Stimulated activated CD8-positive, alpha-beta memory T cell treated with anti-CD3 and anti-CD28 coated beads, Interleukin-15, amount 100 ng/mL, for 24 hours (primary cell): ENCODE measurements at regions not wholly inside any gene's neighbourhood (a gene's known extent, or its start where the extent isn't known, plus 50 kb on each side); places are given as distances from the start of the nearest gene placed in this dataset.

Experiments
- DNase-seq: peaks from one replicate; pipeline ENCODE4 v3.0.0-alpha.2; 2020; ENCODE audit warnings: low read depth

GRCh38 chr6:22067671-22068070 is 229.2 kb downstream of the PRL start:
- DNase-seq = no peak

- DNase-seq = no peak
Observed at GRCh38 chr6:22068561-22069305, 228.1 kb downstream of the PRL start.

DNA sequence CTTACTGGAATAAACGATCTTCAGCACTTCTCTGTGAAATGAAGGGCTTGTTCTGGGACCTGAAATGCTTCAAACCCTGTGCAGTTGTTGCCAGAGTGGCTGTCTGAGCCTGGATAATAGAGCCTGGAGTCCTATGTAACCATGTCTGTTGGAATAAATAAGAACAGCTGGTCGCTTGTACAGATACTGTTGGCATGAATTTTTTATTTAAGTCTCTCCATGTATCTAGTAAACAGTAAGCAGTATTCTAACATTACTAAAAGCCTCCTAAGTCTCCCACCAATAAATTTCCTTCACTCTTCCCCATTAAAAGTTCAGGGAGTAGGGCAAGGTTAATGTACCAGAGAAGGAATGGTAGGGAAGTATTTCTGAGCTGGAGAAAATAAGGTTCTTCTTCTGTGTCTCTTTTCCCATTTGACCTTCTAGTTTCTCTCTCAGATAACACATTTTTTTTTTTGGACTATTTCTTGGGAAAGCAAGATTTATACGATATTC is 227.5 kb downstream of the PRL start:
- no peak for DNase-seq

DNA sequence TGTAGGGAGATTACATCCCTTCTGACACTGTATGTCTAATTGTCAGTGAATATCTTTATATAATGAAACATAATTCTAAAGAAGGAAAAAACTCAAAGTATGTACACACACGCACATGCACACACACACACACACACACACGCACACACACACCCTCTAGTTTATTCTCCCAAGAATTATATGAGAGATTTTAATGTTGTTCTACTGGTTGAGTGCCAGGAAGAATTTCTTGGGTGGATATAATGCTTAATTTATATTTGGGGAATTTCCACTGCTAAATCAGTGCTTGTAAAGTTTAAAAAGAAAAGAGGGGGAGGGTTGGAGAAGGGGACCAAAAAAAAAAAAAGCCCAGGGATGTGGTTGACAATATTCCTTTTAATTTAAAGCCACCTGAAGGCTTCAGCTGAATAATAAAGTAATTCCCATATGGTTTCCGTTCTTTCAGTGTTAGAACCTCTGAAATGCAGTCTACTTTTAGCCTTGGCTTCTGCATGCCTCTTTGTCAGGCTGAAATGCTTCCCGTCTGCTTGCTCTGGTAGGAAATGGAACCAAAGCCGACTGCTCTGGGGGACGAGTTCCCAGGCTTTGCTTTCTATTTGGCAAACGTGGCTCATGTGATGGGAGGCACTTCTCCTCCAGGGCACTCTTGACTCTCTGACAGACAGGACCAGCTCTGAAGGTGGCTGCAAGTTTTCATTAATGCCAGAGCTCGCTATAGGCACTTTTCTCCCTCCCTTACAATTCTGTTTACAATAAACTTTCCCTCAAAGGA is 225.4 kb downstream of the PRL start:
- no peak for DNase-seq

DNA sequence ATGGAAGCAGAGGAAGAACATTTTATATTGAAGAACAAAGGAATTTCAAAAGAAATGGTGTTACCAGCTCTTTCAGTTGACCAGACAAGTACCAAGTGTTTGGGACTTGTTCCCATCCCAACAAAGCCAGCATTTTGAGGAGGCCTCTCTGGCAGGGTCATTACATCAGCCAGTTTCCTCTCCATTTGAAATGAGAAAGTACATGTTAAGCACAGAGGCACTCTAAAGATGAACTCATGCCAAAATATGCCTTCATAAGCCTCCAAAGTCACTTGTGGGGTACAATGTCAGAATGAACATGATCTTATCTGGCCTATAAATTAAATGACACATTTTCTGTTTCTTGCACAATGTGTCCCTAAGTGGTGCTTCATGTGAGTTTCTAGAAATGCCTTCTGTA is 223.9 kb downstream of the PRL start:
- no peak for DNase-seq

DNA sequence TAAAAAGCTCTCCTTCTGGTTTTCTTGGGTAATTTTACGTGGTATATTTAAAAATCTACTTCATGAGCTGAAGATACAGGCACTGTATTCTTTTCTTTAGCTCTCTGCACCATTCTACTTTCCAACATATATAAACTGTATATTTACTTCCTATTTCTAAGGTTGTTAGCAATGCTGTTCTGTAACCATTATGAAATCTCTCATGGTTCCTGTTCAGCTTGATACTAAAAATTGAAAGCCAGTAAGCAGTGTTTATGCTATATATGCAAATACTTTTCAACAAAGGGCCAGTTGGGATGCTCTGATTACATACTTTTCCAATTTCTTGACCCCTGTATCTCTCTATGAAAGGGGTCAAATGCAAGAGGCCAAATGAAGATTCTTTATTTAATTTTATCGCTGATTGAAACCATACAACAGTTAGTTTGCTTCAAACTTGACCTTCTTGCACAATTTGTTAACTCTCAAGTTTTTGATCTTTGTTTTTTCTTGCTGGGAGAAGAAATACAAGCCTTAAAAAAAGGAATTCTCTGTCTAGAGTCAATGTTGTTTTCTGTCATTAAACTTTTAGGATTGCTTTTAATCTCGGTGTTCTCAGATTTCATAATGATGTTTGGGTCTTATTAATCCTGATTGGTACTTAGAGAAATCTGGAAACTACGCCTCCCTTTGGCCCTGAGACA is 223.2 kb downstream of the PRL start:
- DNase-seq = no peak

GRCh38 chr6:22078288-22078687 is 218.5 kb downstream of the PRL start:
- no peak for DNase-seq

GRCh38 chr6:22078802-22079545 is 217.9 kb downstream of the PRL start:
- DNase-seq = no peak

DNA sequence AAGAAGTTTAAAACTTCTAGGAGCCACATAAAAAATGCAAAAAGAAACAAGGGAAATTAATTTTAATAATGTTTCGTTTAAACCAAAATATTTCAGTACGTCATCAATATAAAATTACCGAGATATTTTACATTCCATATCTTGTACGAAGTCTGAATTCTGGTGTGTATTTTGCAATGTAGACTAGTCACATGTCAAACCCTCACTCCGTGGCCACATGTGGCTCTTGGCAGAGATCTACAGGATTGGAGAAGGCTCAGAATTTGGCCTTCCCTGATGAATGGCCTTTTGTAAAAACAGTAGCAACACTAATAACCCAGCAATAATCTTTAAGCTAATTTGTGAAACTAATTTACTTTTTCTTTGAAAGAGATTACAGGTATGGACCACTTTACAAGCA is 217.1 kb downstream of the PRL start:
- no peak for DNase-seq

DNA sequence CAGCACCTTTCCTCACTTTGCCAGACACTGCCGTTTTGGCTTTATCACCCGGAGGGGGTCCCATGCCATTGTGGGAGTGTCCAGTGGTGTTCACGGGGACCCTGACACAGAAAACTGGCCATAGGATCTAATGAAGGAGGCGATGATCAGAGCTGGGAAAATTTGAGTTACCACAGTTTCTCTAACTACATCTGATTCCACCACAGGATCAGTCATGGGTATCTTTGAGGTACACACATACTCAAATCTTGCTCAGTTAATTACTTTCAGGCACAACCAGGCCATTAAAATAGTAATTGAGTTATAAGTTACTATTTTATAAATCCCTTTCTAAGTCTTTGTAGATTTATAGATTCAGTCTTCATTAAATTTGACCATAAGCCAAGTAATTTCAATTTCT is 215.1 kb downstream of the PRL start:
- no peak for DNase-seq

GRCh38 chr6:22082218-22082617 is 214.6 kb downstream of the PRL start:
- DNase-seq = no peak

- DNase-seq = no peak
Observed at GRCh38 chr6:22083119-22083518, 213.7 kb downstream of the PRL start.

- no peak for DNase-seq
Observed at GRCh38 chr6:22087960-22088706, 208.7 kb downstream of the PRL start.

DNA sequence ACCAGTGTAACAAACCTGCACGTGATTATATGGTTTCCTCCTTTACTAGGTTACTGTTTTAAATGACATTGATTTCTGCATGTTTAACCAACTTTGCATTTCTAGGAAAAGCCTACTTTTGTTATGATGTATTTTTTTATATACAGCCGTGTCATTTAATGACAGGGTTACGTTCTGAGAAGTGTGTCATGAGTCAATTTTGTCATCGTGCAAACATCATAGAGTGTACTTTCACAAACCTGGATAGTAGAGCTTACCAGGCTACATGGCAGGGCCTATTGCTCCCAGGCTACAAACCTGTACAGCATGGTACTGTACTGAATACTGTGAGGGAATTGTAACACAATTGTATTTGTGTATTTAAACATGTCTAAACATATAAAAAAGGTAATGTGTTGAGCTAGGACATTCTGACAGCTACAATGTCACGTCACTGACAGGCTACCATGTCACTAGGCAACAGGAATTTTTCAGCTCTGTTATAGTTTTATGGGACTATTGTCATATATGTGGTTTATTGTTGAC is 205.3 kb downstream of the PRL start:
- no peak for DNase-seq

DNA sequence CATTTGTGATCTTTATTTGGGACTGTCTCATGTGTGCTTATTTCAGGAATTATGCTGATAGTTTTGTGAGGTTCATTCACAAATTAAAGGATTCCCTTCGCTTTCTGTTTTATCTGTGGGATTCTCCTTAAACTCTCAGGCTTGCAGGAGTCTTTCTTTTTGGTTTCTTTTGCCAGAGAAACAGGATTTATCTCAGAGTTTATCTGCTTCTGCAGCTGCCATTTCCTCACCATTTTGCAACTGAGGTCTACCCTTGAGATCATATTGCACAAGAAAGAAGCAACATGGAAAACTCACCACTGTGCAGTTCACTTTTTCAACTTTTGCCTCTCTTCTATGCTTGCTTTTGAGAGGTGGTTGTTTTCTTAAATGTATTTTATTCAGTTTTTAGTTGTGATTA is 201.0 kb downstream of the PRL start:
- DNase-seq = no peak

- DNase-seq = no peak
Observed at GRCh38 chr6:22098601-22099031, 198.2 kb downstream of the PRL start.

DNA sequence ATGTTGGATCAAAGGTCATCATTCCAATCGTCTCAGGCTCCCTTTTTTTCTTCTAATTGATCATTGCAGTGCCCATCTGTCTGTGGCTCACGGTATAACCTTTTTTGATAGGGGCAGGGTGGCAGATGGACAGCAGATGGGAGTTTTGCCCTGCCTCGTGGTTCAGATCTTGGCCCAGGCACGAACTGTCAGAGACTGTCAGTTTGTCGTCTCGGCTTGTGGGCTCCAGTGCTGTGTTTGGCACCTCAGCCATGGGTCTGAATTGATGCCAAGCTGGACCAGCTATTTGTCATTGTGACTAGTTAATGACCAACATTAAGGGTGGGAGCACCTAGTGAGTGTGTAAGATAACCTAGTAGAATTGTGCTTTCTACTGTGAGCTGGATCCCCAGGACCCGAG is 197.6 kb downstream of the PRL start:
- DNase-seq = no peak

DNA sequence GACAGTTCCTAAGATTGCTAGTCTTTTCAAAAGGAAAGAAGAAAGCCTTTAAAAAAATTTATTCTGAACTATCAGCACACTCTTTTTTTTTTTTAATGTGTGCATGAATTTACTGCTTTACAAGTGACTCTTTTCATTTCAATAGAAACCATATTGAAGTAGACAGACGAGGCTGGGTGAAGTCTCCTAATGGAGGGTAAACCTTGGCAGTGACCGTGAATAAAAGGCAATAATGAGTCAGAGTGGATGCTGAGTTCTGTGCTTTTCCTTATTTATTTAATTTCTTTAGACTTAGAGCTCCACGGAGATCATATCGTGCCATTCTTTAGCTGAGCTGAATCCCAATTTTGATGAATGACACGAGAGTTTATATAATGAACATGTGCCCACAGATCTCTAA is 196.9 kb downstream of the PRL start:
- no peak for DNase-seq

DNA sequence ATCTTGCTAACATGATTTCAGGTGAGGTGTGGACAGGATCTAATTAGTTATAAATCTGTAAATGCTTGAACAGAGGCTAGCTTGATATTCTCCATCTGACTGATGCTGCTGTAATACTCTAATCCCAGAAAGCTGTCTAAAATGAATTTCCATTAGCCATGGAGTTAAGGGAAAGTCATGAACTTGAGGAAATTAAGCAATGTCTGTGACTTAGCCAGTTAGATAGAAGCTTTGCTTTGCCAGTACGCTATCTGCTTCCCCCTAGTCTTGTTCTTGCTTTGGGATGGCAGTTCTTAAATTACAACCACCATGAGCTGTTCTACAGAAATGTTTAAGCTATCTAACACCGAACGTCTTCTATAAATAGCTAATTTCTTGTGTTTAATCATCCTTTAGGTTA is 195.7 kb downstream of the PRL start:
- no peak for DNase-seq

GRCh38 chr6:22102671-22103070 is 194.2 kb downstream of the PRL start:
- no peak for DNase-seq

DNA sequence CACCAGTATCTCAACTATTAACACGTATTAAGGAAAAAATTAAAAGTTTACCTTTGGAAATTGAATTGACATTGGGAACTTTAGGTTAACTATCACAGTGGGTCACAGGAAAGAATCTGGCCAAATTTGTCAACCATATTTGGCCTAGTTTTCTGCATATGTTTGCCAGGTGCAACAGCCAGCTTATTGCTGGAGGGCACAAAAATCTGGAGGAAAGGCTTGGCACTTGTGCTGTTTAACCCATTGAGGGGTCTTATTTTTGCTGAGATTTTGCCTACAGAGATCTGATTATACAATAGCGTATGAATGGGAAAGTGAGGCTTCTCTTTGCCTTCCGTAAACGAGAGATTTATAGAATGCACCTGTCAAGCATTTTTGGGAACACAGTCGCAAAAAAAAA is 190.4 kb downstream of the PRL start:
- DNase-seq = no peak
